ENCODE measurements at regions not wholly inside any gene's neighbourhood (a gene's known extent, or its start where the extent isn't known, plus 50 kb on each side); places are given as distances from the start of the nearest gene placed in this dataset.

DNA sequence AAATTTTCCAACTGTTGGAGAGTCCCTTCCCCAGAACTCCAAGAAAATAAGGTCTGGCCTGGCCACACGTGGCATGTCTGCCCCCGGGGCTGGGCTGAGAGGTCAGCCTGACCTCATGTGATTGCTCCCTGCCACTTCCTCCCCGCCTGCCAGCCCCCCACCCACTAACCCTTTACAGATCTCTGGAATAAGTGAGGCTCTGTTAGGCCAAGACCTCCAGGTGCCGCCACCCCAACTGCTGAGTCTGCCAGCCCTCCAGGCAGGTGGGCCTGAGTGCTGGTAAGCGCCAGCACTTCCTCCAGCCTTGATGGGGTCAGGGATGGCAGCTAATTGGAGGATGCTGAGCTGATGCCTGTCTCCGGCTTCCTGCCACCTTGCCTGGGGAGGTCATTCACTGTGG lies 658.4 kb downstream of the MED13L start:
- TF ChIP-seq, protein P1, sequence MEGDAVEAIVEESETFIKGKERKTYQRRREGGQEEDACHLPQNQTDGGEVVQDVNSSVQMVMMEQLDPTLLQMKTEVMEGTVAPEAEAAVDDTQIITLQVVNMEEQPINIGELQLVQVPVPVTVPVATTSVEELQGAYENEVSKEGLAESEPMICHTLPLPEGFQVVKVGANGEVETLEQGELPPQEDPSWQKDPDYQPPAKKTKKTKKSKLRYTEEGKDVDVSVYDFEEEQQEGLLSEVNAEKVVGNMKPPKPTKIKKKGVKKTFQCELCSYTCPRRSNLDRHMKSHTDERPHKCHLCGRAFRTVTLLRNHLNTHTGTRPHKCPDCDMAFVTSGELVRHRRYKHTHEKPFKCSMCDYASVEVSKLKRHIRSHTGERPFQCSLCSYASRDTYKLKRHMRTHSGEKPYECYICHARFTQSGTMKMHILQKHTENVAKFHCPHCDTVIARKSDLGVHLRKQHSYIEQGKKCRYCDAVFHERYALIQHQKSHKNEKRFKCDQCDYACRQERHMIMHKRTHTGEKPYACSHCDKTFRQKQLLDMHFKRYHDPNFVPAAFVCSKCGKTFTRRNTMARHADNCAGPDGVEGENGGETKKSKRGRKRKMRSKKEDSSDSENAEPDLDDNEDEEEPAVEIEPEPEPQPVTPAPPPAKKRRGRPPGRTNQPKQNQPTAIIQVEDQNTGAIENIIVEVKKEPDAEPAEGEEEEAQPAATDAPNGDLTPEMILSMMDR (IDR thresholded peaks at IDR 0.05) = no peak
- TF ChIP-seq POLR2A (IDR thresholded peaks at IDR 0.05) = no peak
